Glutamatergic neuron (in vitro differentiated cells): ENCODE measurements at regions not wholly inside any gene's neighbourhood (a gene's known extent, or its start where the extent isn't known, plus 50 kb on each side); places are given as distances from the start of the nearest gene placed in this dataset.

Experiments
- DNase-seq: peaks from one replicate; pipeline ENCODE4 v3.0.0; 2022
- H3K27ac Mint-ChIP-seq: one replicate; pipeline ENCODE4 v1.8.0; 2020; ENCODE audit warnings: mild to moderate bottlenecking, mixed read lengths, inconsistent platforms; ENCODE audit not compliant: unreplicated experiment
- H3K27me3 Mint-ChIP-seq: one replicate; pipeline ENCODE4 v1.8.0; 2020; ENCODE audit warnings: mild to moderate bottlenecking, moderate library complexity, mixed read lengths, inconsistent platforms; ENCODE audit not compliant: unreplicated experiment
- H3K36me3 Mint-ChIP-seq: one replicate; pipeline ENCODE4 v1.8.0; 2020; ENCODE audit warnings: mild to moderate bottlenecking, mixed read lengths, inconsistent platforms; ENCODE audit not compliant: unreplicated experiment
- H3K4me1 Mint-ChIP-seq: one replicate; pipeline ENCODE4 v1.8.0; 2020; ENCODE audit warnings: mild to moderate bottlenecking, low read depth, mixed read lengths, inconsistent platforms; ENCODE audit not compliant: unreplicated experiment
- H3K4me3 Mint-ChIP-seq: one replicate; pipeline ENCODE4 v1.8.0; 2020; ENCODE audit warnings: mild to moderate bottlenecking, mixed read lengths, inconsistent platforms; ENCODE audit not compliant: unreplicated experiment
- H3K9me3 Mint-ChIP-seq: one replicate; pipeline ENCODE4 v1.8.0; 2020; ENCODE audit warnings: mild to moderate bottlenecking, moderate library complexity, mixed read lengths, inconsistent platforms; ENCODE audit not compliant: unreplicated experiment
- CTCF ChIP-seq: fragments of 200-600 bp; sonication (generic); IDR thresholded peaks from one replicate; pipeline ENCODE4 v1.5.0; 2021; ENCODE audit not compliant: partially characterized antibody, unreplicated experiment

- Mint-ChIP-seq H3K27me3 (peaks cover 2% of the 10 kb centered on the region), H3K4me3 (no peak overlapping the region), H3K9me3 (peaks cover 1% of the 10 kb centered on the region), H3K27ac (no peak overlapping the region), H3K36me3 (no peaks in the 10 kb centered on the region), H3K4me1 (no peaks in the 10 kb centered on the region)
- TF ChIP-seq CTCF = no peak
- DNase-seq = no peak
Measured at GRCh38 chr1:221023482-221023881, 144.2 kb downstream of the HLX start.

- TF ChIP-seq CTCF = no peak
- peaks cover 2% of the 10 kb centered on the region for H3K27me3 Mint-ChIP-seq
- no peak overlapping the region for H3K4me3 Mint-ChIP-seq
- peaks cover 1% of the 10 kb centered on the region for H3K9me3 Mint-ChIP-seq
- H3K27ac Mint-ChIP-seq = no peak overlapping the region
- no peaks in the 10 kb centered on the region for H3K4me1 Mint-ChIP-seq
- DNase-seq = no peak
- H3K36me3 Mint-ChIP-seq = no peaks in the 10 kb centered on the region
Measured at GRCh38 chr1:221025501-221025900, 146.3 kb downstream of the HLX start.

GRCh38 chr1:221025956-221026355 is 146.7 kb downstream of the HLX start:
- no peaks in the 10 kb centered on the region for H3K36me3 Mint-ChIP-seq
- peaks cover 2% of the 10 kb centered on the region for H3K27me3 Mint-ChIP-seq
- no peak overlapping the region for H3K27ac Mint-ChIP-seq
- no peak overlapping the region for H3K4me3 Mint-ChIP-seq
- H3K4me1 Mint-ChIP-seq = no peaks in the 10 kb centered on the region
- TF ChIP-seq CTCF = no peak
- DNase-seq = no peak
- H3K9me3 Mint-ChIP-seq = peaks cover 1% of the 10 kb centered on the region

GRCh38 chr1:221029981-221030649 is 150.9 kb downstream of the HLX start:
- no peak for TF ChIP-seq CTCF
- no peak for DNase-seq
- H3K9me3 Mint-ChIP-seq = peaks cover 1% of the 10 kb centered on the region
- H3K27ac Mint-ChIP-seq = no peak overlapping the region
- no peak overlapping the region for H3K4me3 Mint-ChIP-seq
- no peaks in the 10 kb centered on the region for H3K36me3 Mint-ChIP-seq
- H3K4me1 Mint-ChIP-seq = no peaks in the 10 kb centered on the region
- peaks cover 2% of the 10 kb centered on the region for H3K27me3 Mint-ChIP-seq

- no peak for TF ChIP-seq CTCF
- DNase-seq = no peak
- no peak overlapping the region for H3K4me3 Mint-ChIP-seq
- no peaks in the 10 kb centered on the region for H3K4me1 Mint-ChIP-seq
- H3K9me3 Mint-ChIP-seq = peaks cover 1% of the 10 kb centered on the region
- H3K27ac Mint-ChIP-seq = no peak overlapping the region
- peaks cover 2% of the 10 kb centered on the region for H3K27me3 Mint-ChIP-seq
- no peaks in the 10 kb centered on the region for H3K36me3 Mint-ChIP-seq
Measured at GRCh38 chr1:221030990-221031389, 151.7 kb downstream of the HLX start.
